Testis (tissue), 2 donors: ENCODE measurements at regions not wholly inside any gene's neighbourhood (a gene's known extent, or its start where the extent isn't known, plus 50 kb on each side); places are given as distances from the start of the nearest gene placed in this dataset.

Experiments
- DNase-seq: peaks from one replicate; pipeline ENCODE4 v3.0.0-alpha.2; 2019
- H3K27ac ChIP-seq, 2 donors: fragments of 200-600 bp; sonication (generic); one replicate each; pipeline ENCODE4 v1.5.1; 2019
- H3K27me3 ChIP-seq: fragments of 200-600 bp; sonication (generic); one replicate; pipeline ENCODE4 v1.5.1; 2019
- H3K36me3 ChIP-seq: fragments of 200-600 bp; sonication (generic); one replicate; pipeline ENCODE4 v1.5.1; 2017; ENCODE audit warnings: low read depth; ENCODE audit errors: missing control alignments
- H3K4me1 ChIP-seq: fragments of 200-600 bp; sonication (generic); one replicate; pipeline ENCODE4 v1.5.1; 2019
- H3K4me3 ChIP-seq, 2 donors: fragments of 200-600 bp; sonication (generic); one replicate each; pipeline ENCODE4 v1.5.1; 2017 to 2019
- H3K9me3 ChIP-seq: fragments of 200-600 bp; sonication (generic); one replicate; pipeline ENCODE4 v1.5.1; 2017
- CTCF ChIP-seq, 3 experiments: fragments of 450-650 bp in 2 of 3; fragments of 200-600 bp in 1 of 3; sonication (generic) in 1 of 3; IDR thresholded peaks; one replicate each; pipeline ENCODE4 v1.5.1; 2016 to 2019; ENCODE audit warnings: antibody characterized with exemption in 3 of 3, mild to moderate bottlenecking in 2 of 3, moderate library complexity in 1 of 3
- POLR2A ChIP-seq: fragments of 450-650 bp; IDR thresholded peaks from one replicate; pipeline ENCODE4 v1.6.1; 2017; ENCODE audit warnings: antibody characterized with exemption, mild to moderate bottlenecking, moderate library complexity
- WGBS, 2 donors: methylation state at CpG; one replicate each; pipeline ENCODE4 v1.1.5; 2018; 5-methylcytosine and 5-hydroxymethylcytosine counted together
- intact Hi-C: fragments of 100-400 bp; cut with DNase I; formaldehyde crosslinking; loops from one replicate; pipeline ENCODE4 v1.15.1; 2023; ENCODE audit warnings: low total_unique reads

GRCh38 chr5:4243479-4244264, 648.0 kb downstream of the IRX1 start:
- Histone ChIP-seq H3K9me3 (no peaks in the 10 kb centered on the region), H3K4me1 (no peaks in the 10 kb centered on the region), H3K36me3 (no peaks in the 10 kb centered on the region), H3K27ac (no peak overlapping the region), H3K4me3 (no peak overlapping the region), H3K27me3 (no peaks in the 10 kb centered on the region)
- 55 to 65% methylated on average over 9 of the region's 9 CpGs for WGBS, 2 donors
- intact Hi-C loops: no loop called here
- DNase-seq: no peak
- no peak for TF ChIP-seq POLR2A
- TF ChIP-seq CTCF (IDR thresholded peaks at IDR 0.05): no peak

DNA sequence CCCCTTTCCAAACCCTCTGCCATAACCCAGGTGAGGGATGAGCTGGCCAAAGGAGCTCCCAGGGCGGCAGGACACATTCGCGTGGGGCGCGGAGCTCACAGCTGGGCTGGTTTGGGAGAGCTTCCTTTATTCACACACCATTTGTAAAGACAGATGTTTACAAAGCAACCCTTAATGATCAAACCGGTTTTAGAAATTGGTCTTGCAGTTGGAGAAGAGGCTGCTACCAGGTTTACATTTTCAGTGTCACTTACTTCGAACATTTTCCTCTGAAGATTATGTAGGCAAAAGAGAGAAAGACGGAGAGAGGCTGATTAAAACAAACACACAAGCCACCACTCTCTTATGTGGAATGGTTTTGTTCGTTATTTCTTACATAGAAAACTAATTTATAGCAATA, 648.7 kb downstream of the IRX1 start:
- H3K36me3 ChIP-seq: no peaks in the 10 kb centered on the region
- H3K27me3 ChIP-seq: no peaks in the 10 kb centered on the region
- WGBS, 2 donors: 56 to 61% methylated on average over 9 of the region's 9 CpGs
- H3K27ac ChIP-seq: no peak overlapping the region
- TF ChIP-seq POLR2A: no peak
- no peak for TF ChIP-seq CTCF (IDR thresholded peaks at IDR 0.05)
- no peaks in the 10 kb centered on the region for H3K9me3 ChIP-seq
- H3K4me3 ChIP-seq: no peak overlapping the region
- no peaks in the 10 kb centered on the region for H3K4me1 ChIP-seq
- intact Hi-C loops: no loop called here
- no peak for DNase-seq

- Histone ChIP-seq H3K4me1 (no peaks in the 10 kb centered on the region), H3K9me3 (no peaks in the 10 kb centered on the region), H3K4me3 (no peak overlapping the region), H3K27ac (no peak overlapping the region), H3K36me3 (no peaks in the 10 kb centered on the region), H3K27me3 (no peaks in the 10 kb centered on the region)
- intact Hi-C loops: no loop called here
- 62 to 66% methylated on average over 2 of the region's 2 CpGs for WGBS, 2 donors
- no peak for TF ChIP-seq CTCF (IDR thresholded peaks at IDR 0.05)
- TF ChIP-seq POLR2A: no peak
- DNase-seq: no peak
Measured at GRCh38 chr5:4245076-4245475, 649.4 kb downstream of the IRX1 start.

GRCh38 chr5:4245511-4245910, 649.9 kb downstream of the IRX1 start:
- no peak for TF ChIP-seq POLR2A
- no peak overlapping the region for H3K4me3 ChIP-seq
- no peaks in the 10 kb centered on the region for H3K27me3 ChIP-seq
- H3K4me1 ChIP-seq: no peaks in the 10 kb centered on the region
- no peaks in the 10 kb centered on the region for H3K9me3 ChIP-seq
- H3K27ac ChIP-seq: no peak overlapping the region
- intact Hi-C loops: no loop called here
- DNase-seq: no peak
- WGBS, 2 donors: 81 to 82% methylated on average over 10 of the region's 10 CpGs
- H3K36me3 ChIP-seq: no peaks in the 10 kb centered on the region

DNA sequence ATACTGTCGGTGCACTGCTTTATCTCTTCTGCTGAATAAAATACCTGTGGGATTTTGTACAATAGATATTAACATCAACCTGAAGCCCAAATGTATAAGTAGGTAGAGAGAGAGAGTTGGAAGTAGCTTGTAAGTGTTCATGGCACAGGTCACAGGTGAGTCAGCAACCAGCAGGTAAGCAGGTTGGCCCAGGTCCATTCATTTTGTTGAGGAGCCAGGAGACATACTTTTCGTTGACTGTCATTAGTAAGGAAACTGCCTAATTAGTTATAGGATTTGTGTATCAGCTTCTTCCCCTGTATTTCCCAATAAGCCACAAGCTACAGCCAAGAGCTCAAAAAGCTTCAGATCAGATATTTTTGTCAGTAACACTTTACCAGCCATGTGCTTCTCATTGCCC, 650.8 kb downstream of the IRX1 start:
- H3K27me3 ChIP-seq: no peaks in the 10 kb centered on the region
- intact Hi-C loops: no loop called here
- H3K9me3 ChIP-seq: no peaks in the 10 kb centered on the region
- H3K4me3 ChIP-seq: no peak overlapping the region
- H3K4me1 ChIP-seq: no peaks in the 10 kb centered on the region
- WGBS, 2 donors: 79 to 85% methylated on average over 2 of the region's 2 CpGs
- no peak overlapping the region for H3K27ac ChIP-seq
- DNase-seq: no peak
- H3K36me3 ChIP-seq: no peaks in the 10 kb centered on the region
- no peak for TF ChIP-seq POLR2A
- no peak for TF ChIP-seq CTCF (IDR thresholded peaks at IDR 0.05)
